ENCODE measurements at regions not wholly inside any gene's neighbourhood (a gene's known extent, or its start where the extent isn't known, plus 50 kb on each side); places are given as distances from the start of the nearest gene placed in this dataset.

GRCh38 chr4:182969651-182970279, 52.6 kb upstream of the DCTD start (continued):
- peak; percentile 100 for TF ChIP-seq SPI1 (IDR thresholded peaks at IDR 0.05; ENCODE audit: borderline replicate concordance, low read depth, low read length)
- peak; percentile 6 for TF ChIP-seq KDM5B (IDR thresholded peaks at IDR 0.05; ENCODE audit: insufficient replicate concordance, low read depth, low read length)
- peak; percentile 96 for TF ChIP-seq HMBOX1 (IDR thresholded peaks at IDR 0.05)
- TF ChIP-seq KDM1A (IDR thresholded peaks at IDR 0.05), result peak; percentile 22 to 53; a peak in 3 of 4 replicates
- no peak for TF ChIP-seq HNRNPLL (IDR thresholded peaks at IDR 0.05; ENCODE audit: low read depth, low read length, poor library complexity, severe bottlenecking)
- TF ChIP-seq ARNT (IDR thresholded peaks at IDR 0.05), result 0 out of 4 replicates have a peak, but pooled peaks of 1 of the 2 experiments have one; percentile 10
- TF ChIP-seq SMARCA5 (IDR thresholded peaks at IDR 0.05), result no peak
- TF ChIP-seq ATF4 (CRISPR knock-in tag; IDR thresholded peaks at IDR 0.05), result peak; percentile 10; the same call in 1 of the 2 replicates

Measured in K562 (cell line).